H1 (cell line): ENCODE measurements at regions not wholly inside any gene's neighbourhood (a gene's known extent, or its start where the extent isn't known, plus 50 kb on each side); places are given as distances from the start of the nearest gene placed in this dataset.

ENCODE experiments used
- BRCA1 ChIP-seq: IDR thresholded peaks from 2 replicates; pipeline ENCODE4 v1.6.1; 2012; ENCODE audit warnings: low read depth, low read length, improper control_type of control experiment
- KDM4A ChIP-seq: IDR thresholded peaks from one replicate; pipeline ENCODE4 v1.7.1; 2012; ENCODE audit warnings: low read depth, mild to moderate bottlenecking, moderate library complexity, low read length, inconsistent platforms; ENCODE audit not compliant: severe bottlenecking
- SIX5 ChIP-seq: IDR thresholded peaks from 2 replicates; pipeline ENCODE4 v1.6.1; 2011; ENCODE audit warnings: mild to moderate bottlenecking, low read depth, low read length
- TF ChIP-seq, protein P1 (sequence below): IDR thresholded peaks from 2 replicates; pipeline ENCODE4 v1.6.1; 2012; ENCODE audit warnings: low read length, inconsistent platforms

DNA sequence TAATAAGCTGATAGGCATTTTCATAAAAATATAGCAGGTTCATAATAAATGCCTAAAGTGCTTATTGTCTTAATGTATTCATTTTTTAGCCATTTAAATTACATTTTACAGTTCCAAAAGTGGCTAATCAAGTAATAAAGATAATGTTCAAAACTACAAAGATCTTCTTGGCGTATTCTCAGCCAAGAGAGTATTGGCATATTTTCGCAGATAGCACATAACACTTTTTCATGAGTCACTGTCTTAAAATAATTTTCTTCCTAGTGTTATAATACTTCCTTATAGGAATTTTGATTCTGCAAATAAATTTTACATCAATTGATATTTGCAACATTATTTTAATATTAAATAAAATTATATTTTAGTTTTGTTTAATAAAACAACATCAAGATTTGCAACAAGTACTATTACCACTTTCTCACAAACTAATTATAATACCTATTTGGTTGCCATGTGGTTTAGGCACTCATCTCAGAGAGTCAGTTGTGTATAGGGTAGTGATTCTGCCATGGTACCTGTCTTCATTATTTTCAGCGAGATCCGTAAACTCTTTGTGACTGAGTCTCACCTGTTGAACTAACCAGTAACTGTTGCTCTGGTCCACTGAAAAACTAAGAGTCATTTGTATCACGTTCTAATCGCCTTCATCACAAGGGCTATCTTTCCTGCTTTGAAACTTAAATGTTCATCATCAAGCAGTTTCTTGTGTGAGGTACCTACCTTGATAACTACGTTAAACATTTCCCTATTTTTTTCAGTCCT lies 152.5 kb upstream of the AKR1E2 start (continued):
- TF ChIP-seq, protein P1, sequence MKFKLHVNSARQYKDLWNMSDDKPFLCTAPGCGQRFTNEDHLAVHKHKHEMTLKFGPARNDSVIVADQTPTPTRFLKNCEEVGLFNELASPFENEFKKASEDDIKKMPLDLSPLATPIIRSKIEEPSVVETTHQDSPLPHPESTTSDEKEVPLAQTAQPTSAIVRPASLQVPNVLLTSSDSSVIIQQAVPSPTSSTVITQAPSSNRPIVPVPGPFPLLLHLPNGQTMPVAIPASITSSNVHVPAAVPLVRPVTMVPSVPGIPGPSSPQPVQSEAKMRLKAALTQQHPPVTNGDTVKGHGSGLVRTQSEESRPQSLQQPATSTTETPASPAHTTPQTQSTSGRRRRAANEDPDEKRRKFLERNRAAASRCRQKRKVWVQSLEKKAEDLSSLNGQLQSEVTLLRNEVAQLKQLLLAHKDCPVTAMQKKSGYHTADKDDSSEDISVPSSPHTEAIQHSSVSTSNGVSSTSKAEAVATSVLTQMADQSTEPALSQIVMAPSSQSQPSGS: no peak
- TF ChIP-seq KDM4A (no peak), SIX5 (no peak), BRCA1 (no peak)
